GM19397 (cell line): ENCODE measurements at regions not wholly inside any gene's neighbourhood (a gene's known extent, or its start where the extent isn't known, plus 50 kb on each side); places are given as distances from the start of the nearest gene placed in this dataset.

ENCODE experiments used
- ATAC-seq: cut with Tn5 transposase; IDR thresholded peaks from one replicate; pipeline ENCODE4 v1.9.1; 2021; ENCODE audit warnings: mild to moderate bottlenecking, moderate library complexity; ENCODE audit not compliant: unreplicated experiment

GRCh38 chr21:19908390-19908789, 1089.8 kb upstream of the NCAM2 start:
- ATAC-seq, result no peak

GRCh38 chr21:19914028-19914427, 1084.2 kb upstream of the NCAM2 start:
- ATAC-seq, result no peak

- no peak for ATAC-seq
Measured at GRCh38 chr21:19921211-19921610, 1077.0 kb upstream of the NCAM2 start.

- ATAC-seq, result no peak
Measured at GRCh38 chr21:19922122-19922521, 1076.1 kb upstream of the NCAM2 start.

- ATAC-seq, result no peak
Measured at GRCh38 chr21:19935467-19935866, 1062.7 kb upstream of the NCAM2 start.

GRCh38 chr21:19937619-19938018, 1060.6 kb upstream of the NCAM2 start:
- no peak for ATAC-seq

GRCh38 chr21:19941626-19942025, 1056.6 kb upstream of the NCAM2 start:
- ATAC-seq, result no peak

GRCh38 chr21:19950347-19950746, 1047.9 kb upstream of the NCAM2 start:
- ATAC-seq, result no peak

- no peak for ATAC-seq
Measured at GRCh38 chr21:19969156-19969555, 1029.1 kb upstream of the NCAM2 start.

- no peak for ATAC-seq
Measured at GRCh38 chr21:19981938-19982337, 1016.3 kb upstream of the NCAM2 start.

- no peak for ATAC-seq
Measured at GRCh38 chr21:19986396-19986795, 1011.8 kb upstream of the NCAM2 start.

GRCh38 chr21:19987671-19988070, 1010.5 kb upstream of the NCAM2 start:
- ATAC-seq, result no peak

GRCh38 chr21:19992540-19992939, 1005.7 kb upstream of the NCAM2 start:
- no peak for ATAC-seq

- ATAC-seq, result no peak
Measured at GRCh38 chr21:19993268-19993667, 1004.9 kb upstream of the NCAM2 start.

GRCh38 chr21:19995253-19995652, 1003.0 kb upstream of the NCAM2 start:
- no peak for ATAC-seq

GRCh38 chr21:19998453-19998852, 999.8 kb upstream of the NCAM2 start:
- ATAC-seq, result no peak

GRCh38 chr21:19999369-20000272, 998.6 kb upstream of the NCAM2 start:
- ATAC-seq, result peak; percentile 67

GRCh38 chr21:20004367-20004766, 993.8 kb upstream of the NCAM2 start:
- ATAC-seq, result no peak

GRCh38 chr21:20010691-20011200, 987.5 kb upstream of the NCAM2 start:
- ATAC-seq, result no peak

- ATAC-seq, result no peak
Measured at GRCh38 chr21:20013851-20014250, 984.4 kb upstream of the NCAM2 start.

- no peak for ATAC-seq
Measured at GRCh38 chr21:20016435-20017005, 981.7 kb upstream of the NCAM2 start.

- no peak for ATAC-seq
Measured at GRCh38 chr21:20020026-20020425, 978.2 kb upstream of the NCAM2 start.
